HCT116 (cell line): ENCODE measurements at regions not wholly inside any gene's neighbourhood (a gene's known extent, or its start where the extent isn't known, plus 50 kb on each side); places are given as distances from the start of the nearest gene placed in this dataset.

ENCODE experiments used
- ATAC-seq: fragments of 200-7000 bp; cut with Tn5 transposase; 2 replicates; pipeline ENCODE4 v1.9.1; 2020; ENCODE audit warnings: mild to moderate bottlenecking, moderate library complexity
- BruUV-seq: library from RNA; stranded (reverse); fragments of 400-500 nt; replicated peaks from 2 replicates; lab custom pipeline; 2021; lab: Mats Ljungman, UMichigan
- CTCF ChIA-PET: fragments of 300-600 bp; sonication (Branson Sonifier 250); formaldehyde crosslinking; loops from one replicate; lab custom pipeline; 2021; ENCODE audit warnings: antibody characterized with exemption; lab: Charles Lee
- POLR2A ChIA-PET: fragments of 300-600, 350-600 bp; sonication (Branson Sonifier 250); formaldehyde crosslinking; loops from one replicate; lab custom pipeline; 2021; ENCODE audit warnings: antibody characterized with exemption; lab: Charles Lee
- RAD21 ChIA-PET, 2 experiments: fragments of 300-600 bp; sonication (Branson Sonifier 250); formaldehyde crosslinking; loops; one replicate each; lab custom pipeline; 2023; ENCODE audit warnings: low total read pairs in 2 of 2; ENCODE audit not compliant: uncharacterized antibody in 2 of 2, unreplicated experiment in 2 of 2, low non-redundant PET in 1 of 2; lab: Charles Lee
- DNase-seq: peaks from one replicate; pipeline ENCODE4 v3.0.0-alpha.2; 2010; ENCODE audit warnings: low read depth, low spot score
- H2AFZ ChIP-seq: fragments of 200-600 bp; shearing (Covaris generic), sonication (generic); 2 replicates; pipeline ENCODE4 v1.6.1; 2017; ENCODE audit warnings: low read depth, mixed run types, mixed read lengths, antibody characterized with exemption, low read length; ENCODE audit not compliant: poor library complexity, severe bottlenecking
- H3K27ac ChIP-seq: 2 replicates; pipeline ENCODE4 v1.5.1; 2012; ENCODE audit warnings: low read depth, low read length
- H3K27me3 ChIP-seq: fragments of 200-600 bp; sonication (generic); 2 replicates; pipeline ENCODE4 v1.6.1; 2016; ENCODE audit warnings: mixed run types, low read length, mixed read lengths; ENCODE audit not compliant: insufficient read depth
- H3K36me3 ChIP-seq, 2 experiments: fragments of 200-500 bp in 1 of 2; fragments of 200-600 bp in 1 of 2; sonication (Bioruptor generic) in 1 of 2; sonication (generic) in 1 of 2; 2 replicates each; pipeline versions ENCODE4 v1.5.1 to v1.6.1; 2014 to 2016; ENCODE audit warnings: low read length in 2 of 2, inconsistent platforms in 1 of 2, mixed read lengths in 1 of 2, mixed run types in 1 of 2; ENCODE audit not compliant: insufficient read depth in 2 of 2, control insufficient read depth in 1 of 2
- H3K4me1 ChIP-seq, 2 experiments: fragments of 200-600 bp in 1 of 2; sonication (generic) in 1 of 2; 2 replicates each; pipeline versions ENCODE4 v1.5.1 to v1.6.1; 2012 to 2017; ENCODE audit warnings: low read length in 2 of 2, inconsistent platforms in 1 of 2, mild to moderate bottlenecking in 1 of 2, mixed read lengths in 1 of 2, mixed run types in 1 of 2, moderate library complexity in 1 of 2; ENCODE audit not compliant: insufficient read depth in 2 of 2, control insufficient read depth in 1 of 2
- H3K4me2 ChIP-seq: fragments of 200-600 bp; sonication (generic); 2 replicates; pipeline ENCODE4 v1.6.1; 2017; ENCODE audit warnings: mixed run types, low read length, mixed read lengths
- H3K4me3 ChIP-seq, 2 experiments: fragments of 200-600 bp in 1 of 2; sonication (generic) in 1 of 2; replicated peaks in 1 of 2; 2 replicates each; pipeline ENCODE4 v1.5.1; 2011 to 2016; ENCODE audit warnings: low read length in 2 of 2, control low read depth in 1 of 2, low read depth in 1 of 2, mild to moderate bottlenecking in 1 of 2, mixed read lengths in 1 of 2, mixed run types in 1 of 2
- H3K79me2 ChIP-seq: fragments of 200-600 bp; sonication (generic); 2 replicates; pipeline ENCODE4 v1.6.1; 2017; ENCODE audit warnings: mild to moderate bottlenecking, mixed run types, low read length, moderate library complexity, mixed read lengths; ENCODE audit not compliant: insufficient read depth
- H3K9ac ChIP-seq: fragments of 200-600 bp; sonication (generic); 2 replicates; pipeline ENCODE4 v1.6.1; 2016; ENCODE audit warnings: low read length, mixed read lengths
- H3K9me2 ChIP-seq: fragments of 200-600 bp; sonication (generic), shearing (Covaris generic); 2 replicates; pipeline ENCODE4 v1.6.1; 2017; ENCODE audit warnings: mixed run types, mild to moderate bottlenecking, moderate library complexity; ENCODE audit not compliant: insufficient read depth
- H3K9me3 ChIP-seq, 2 experiments: fragments of 200-500 bp in 1 of 2; fragments of 200-600 bp in 1 of 2; sonication (Bioruptor generic) in 1 of 2; sonication (generic) in 1 of 2; 2 replicates each; pipeline ENCODE4 v1.6.1; 2014 to 2017; ENCODE audit warnings: low read length in 2 of 2, mixed read lengths in 2 of 2, inconsistent platforms in 1 of 2, low read depth in 1 of 2, mild to moderate bottlenecking in 1 of 2, mixed run types in 1 of 2, moderate library complexity in 1 of 2; ENCODE audit not compliant: control insufficient read depth in 1 of 2, insufficient read depth in 1 of 2
- H4K20me1 ChIP-seq: fragments of 200-600 bp; sonication (generic), shearing (Covaris generic); 2 replicates; pipeline ENCODE4 v1.6.1; 2017; ENCODE audit warnings: mixed run types, mild to moderate bottlenecking, moderate library complexity; ENCODE audit not compliant: insufficient read depth
- CEBPB ChIP-seq: IDR thresholded peaks from 2 replicates; pipeline ENCODE4 v1.6.1; 2012; ENCODE audit warnings: low read depth
- EGR1 ChIP-seq: IDR thresholded peaks from 2 replicates; pipeline ENCODE4 v1.6.1; 2012; ENCODE audit warnings: low read depth
- ELF1 ChIP-seq: IDR thresholded peaks from 2 replicates; pipeline ENCODE4 v1.6.1; 2012; ENCODE audit warnings: low read depth, borderline replicate concordance
- EZH2phosphoT487 ChIP-seq: fragments of 200-600 bp; IDR thresholded peaks from 2 replicates; pipeline ENCODE4 v1.6.1; 2018; ENCODE audit warnings: antibody characterized with exemption, borderline replicate concordance
- FOSL1 ChIP-seq: IDR thresholded peaks from 2 replicates; pipeline ENCODE4 v1.6.1; 2012; ENCODE audit warnings: low read depth
- JUND ChIP-seq: IDR thresholded peaks from 2 replicates; pipeline ENCODE4 v1.6.1; 2012
- MAX ChIP-seq: IDR thresholded peaks from 2 replicates; pipeline ENCODE4 v1.6.1; 2012
- POLR2A ChIP-seq: IDR thresholded peaks from 2 replicates; pipeline ENCODE4 v1.7.0; 2011; ENCODE audit warnings: borderline replicate concordance; ENCODE audit not compliant: insufficient read depth, insufficient read length; ENCODE audit errors: extremely low read depth
- POLR2AphosphoS5 ChIP-seq: IDR thresholded peaks from 2 replicates; pipeline ENCODE4 v1.6.1; 2011; ENCODE audit warnings: mild to moderate bottlenecking, low read depth, low read length, moderate library complexity
- SIN3A ChIP-seq: IDR thresholded peaks from 2 replicates; pipeline ENCODE4 v1.6.1; 2012; ENCODE audit warnings: low read depth
- SP1 ChIP-seq: IDR thresholded peaks from 2 replicates; pipeline ENCODE4 v1.6.1; 2012; ENCODE audit warnings: low read depth
- TCF7L2 ChIP-seq: IDR thresholded peaks from 2 replicates; pipeline ENCODE4 v1.7.0; 2011; ENCODE audit warnings: borderline replicate concordance, inconsistent platforms; ENCODE audit not compliant: insufficient read depth, insufficient read length; ENCODE audit errors: extremely low read depth
- YY1 ChIP-seq: IDR thresholded peaks from 2 replicates; pipeline ENCODE4 v1.6.1; 2011; ENCODE audit warnings: low read length, low read depth, moderate library complexity, mild to moderate bottlenecking; ENCODE audit not compliant: insufficient replicate concordance; ENCODE audit errors: extremely low read depth
- ZBTB33 ChIP-seq: IDR thresholded peaks from 2 replicates; pipeline ENCODE4 v1.6.1; 2011; ENCODE audit warnings: mild to moderate bottlenecking, low read length, moderate library complexity; ENCODE audit not compliant: insufficient replicate concordance; ENCODE audit errors: extremely low read depth
- ZFX ChIP-seq: fragments of 450-650 bp; IDR thresholded peaks from 2 replicates; pipeline ENCODE4 v1.6.1; 2017
- ZNF274 ChIP-seq: fragments of 200-500 bp; sonication (Bioruptor generic); IDR thresholded peaks from 2 replicates; pipeline ENCODE4 v1.6.1; 2014; ENCODE audit warnings: mild to moderate bottlenecking, low read depth, low read length, inconsistent platforms
- intact Hi-C: fragments of 100-400 bp; cut with micrococcal nuclease; formaldehyde crosslinking; loops from 2 replicates; pipeline ENCODE4 v1.10.0; 2022
- TF ChIP-seq, protein P1 (sequence below): IDR thresholded peaks from 2 replicates; pipeline ENCODE4 v1.6.1; 2012; ENCODE audit warnings: low read depth
- TF ChIP-seq, protein P2 (sequence below), 3 experiments: fragments of 200-600 bp in 1 of 3; sonication (generic) in 1 of 3; IDR thresholded peaks in 2 of 3; conservative IDR thresholded peaks in 1 of 3; 2 replicates each; pipeline ENCODE4 v1.5.1; 2012 to 2017; ENCODE audit warnings: low read depth in 2 of 3, low read length in 2 of 3, antibody characterized with exemption in 1 of 3, borderline replicate concordance in 1 of 3, control low read depth in 1 of 3, mild to moderate bottlenecking in 1 of 3, mixed read lengths in 1 of 3, mixed run types in 1 of 3, moderate library complexity in 1 of 3; ENCODE audit not compliant: insufficient read depth in 1 of 3
- TF ChIP-seq, protein P3 (sequence below): IDR thresholded peaks from 2 replicates; pipeline ENCODE4 v1.6.1; 2012

DNA sequence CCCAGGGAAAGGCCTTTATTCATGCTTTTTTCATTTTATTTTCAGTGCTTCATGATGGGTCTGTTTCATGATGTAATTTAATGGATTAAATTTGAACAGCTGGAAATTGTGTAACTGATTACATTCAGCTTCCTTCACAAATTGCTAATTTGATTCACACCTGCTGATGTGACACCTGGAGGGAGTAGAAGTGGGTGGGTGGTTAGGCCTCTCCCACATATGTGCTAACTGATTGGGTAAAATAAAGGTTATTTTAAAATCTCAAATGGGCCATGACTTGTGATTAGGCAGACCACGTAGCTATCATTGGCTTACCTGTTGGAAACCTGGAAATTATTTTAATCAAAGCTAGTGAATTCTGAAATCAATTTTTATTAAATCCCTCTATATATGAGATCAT is 142.1 kb downstream of the GXYLT1 start:
- no peaks in the 10 kb centered on the region for H3K27me3 ChIP-seq
- no peak overlapping the region for H3K27ac ChIP-seq
- H3K9ac ChIP-seq, result no peak overlapping the region
- RAD21 ChIA-PET, result no interaction called here
- no peak for ATAC-seq
- DNase-seq, result no peak
- H3K4me3 ChIP-seq, result no peak overlapping the region
- TF ChIP-seq ELF1 (no peak), SIN3A (no peak), FOSL1 (no peak), CEBPB (no peak), ZNF274 (no peak), YY1 (no peak), JUND (no peak), TCF7L2 (no peak), POLR2A (no peak), SP1 (no peak), EZH2phosphoT487 (no peak), EGR1 (no peak), POLR2AphosphoS5 (no peak), ZBTB33 (no peak), ZFX (no peak), MAX (no peak)
- TF ChIP-seq, protein P1, sequence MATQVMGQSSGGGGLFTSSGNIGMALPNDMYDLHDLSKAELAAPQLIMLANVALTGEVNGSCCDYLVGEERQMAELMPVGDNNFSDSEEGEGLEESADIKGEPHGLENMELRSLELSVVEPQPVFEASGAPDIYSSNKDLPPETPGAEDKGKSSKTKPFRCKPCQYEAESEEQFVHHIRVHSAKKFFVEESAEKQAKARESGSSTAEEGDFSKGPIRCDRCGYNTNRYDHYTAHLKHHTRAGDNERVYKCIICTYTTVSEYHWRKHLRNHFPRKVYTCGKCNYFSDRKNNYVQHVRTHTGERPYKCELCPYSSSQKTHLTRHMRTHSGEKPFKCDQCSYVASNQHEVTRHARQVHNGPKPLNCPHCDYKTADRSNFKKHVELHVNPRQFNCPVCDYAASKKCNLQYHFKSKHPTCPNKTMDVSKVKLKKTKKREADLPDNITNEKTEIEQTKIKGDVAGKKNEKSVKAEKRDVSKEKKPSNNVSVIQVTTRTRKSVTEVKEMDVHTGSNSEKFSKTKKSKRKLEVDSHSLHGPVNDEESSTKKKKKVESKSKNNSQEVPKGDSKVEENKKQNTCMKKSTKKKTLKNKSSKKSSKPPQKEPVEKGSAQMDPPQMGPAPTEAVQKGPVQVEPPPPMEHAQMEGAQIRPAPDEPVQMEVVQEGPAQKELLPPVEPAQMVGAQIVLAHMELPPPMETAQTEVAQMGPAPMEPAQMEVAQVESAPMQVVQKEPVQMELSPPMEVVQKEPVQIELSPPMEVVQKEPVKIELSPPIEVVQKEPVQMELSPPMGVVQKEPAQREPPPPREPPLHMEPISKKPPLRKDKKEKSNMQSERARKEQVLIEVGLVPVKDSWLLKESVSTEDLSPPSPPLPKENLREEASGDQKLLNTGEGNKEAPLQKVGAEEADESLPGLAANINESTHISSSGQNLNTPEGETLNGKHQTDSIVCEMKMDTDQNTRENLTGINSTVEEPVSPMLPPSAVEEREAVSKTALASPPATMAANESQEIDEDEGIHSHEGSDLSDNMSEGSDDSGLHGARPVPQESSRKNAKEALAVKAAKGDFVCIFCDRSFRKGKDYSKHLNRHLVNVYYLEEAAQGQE, result no peak
- TF ChIP-seq, protein P2, sequence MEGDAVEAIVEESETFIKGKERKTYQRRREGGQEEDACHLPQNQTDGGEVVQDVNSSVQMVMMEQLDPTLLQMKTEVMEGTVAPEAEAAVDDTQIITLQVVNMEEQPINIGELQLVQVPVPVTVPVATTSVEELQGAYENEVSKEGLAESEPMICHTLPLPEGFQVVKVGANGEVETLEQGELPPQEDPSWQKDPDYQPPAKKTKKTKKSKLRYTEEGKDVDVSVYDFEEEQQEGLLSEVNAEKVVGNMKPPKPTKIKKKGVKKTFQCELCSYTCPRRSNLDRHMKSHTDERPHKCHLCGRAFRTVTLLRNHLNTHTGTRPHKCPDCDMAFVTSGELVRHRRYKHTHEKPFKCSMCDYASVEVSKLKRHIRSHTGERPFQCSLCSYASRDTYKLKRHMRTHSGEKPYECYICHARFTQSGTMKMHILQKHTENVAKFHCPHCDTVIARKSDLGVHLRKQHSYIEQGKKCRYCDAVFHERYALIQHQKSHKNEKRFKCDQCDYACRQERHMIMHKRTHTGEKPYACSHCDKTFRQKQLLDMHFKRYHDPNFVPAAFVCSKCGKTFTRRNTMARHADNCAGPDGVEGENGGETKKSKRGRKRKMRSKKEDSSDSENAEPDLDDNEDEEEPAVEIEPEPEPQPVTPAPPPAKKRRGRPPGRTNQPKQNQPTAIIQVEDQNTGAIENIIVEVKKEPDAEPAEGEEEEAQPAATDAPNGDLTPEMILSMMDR (IDR thresholded peaks at IDR 0.05 in 2 of 3, conservative IDR thresholded peaks at IDR 0.05 in 1 of 3; ENCODE audit: borderline replicate concordance in 1 of 3, insufficient read depth in 1 of 3, low read depth in 2 of 3, low read length in 2 of 3), result no peak
- TF ChIP-seq, protein P3, sequence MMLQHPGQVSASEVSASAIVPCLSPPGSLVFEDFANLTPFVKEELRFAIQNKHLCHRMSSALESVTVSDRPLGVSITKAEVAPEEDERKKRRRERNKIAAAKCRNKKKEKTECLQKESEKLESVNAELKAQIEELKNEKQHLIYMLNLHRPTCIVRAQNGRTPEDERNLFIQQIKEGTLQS, result no peak
- TF ChIP-seq, all 23 proteins: peak for 0
- ChIA-PET POLR2A (no interaction called here), CTCF (interaction anchor here (1.1 kb wide), 1 partner anchor 21 kb away, joined by 3 read pairs; no protein-coding TSS in a partner anchor)
- no peaks in the 10 kb centered on the region for H4K20me1 ChIP-seq
- no peaks in the 10 kb centered on the region for H3K79me2 ChIP-seq
- no peaks in the 10 kb centered on the region for H3K36me3 ChIP-seq
- H3K9me2 ChIP-seq, result no peaks in the 10 kb centered on the region
- no TSS peak for BruUV-seq
- H3K4me2 ChIP-seq, result no peak overlapping the region
- intact Hi-C loops, result no loop called here
- H3K9me3 ChIP-seq, result no peaks in the 10 kb centered on the region
- no peaks in the 10 kb centered on the region for H3K4me1 ChIP-seq
- no peak overlapping the region for H2AFZ ChIP-seq
